Esophagus muscularis mucosa (tissue), 4 donors: ENCODE measurements at regions not wholly inside any gene's neighbourhood (a gene's known extent, or its start where the extent isn't known, plus 50 kb on each side); places are given as distances from the start of the nearest gene placed in this dataset.

Experiments used
- DNase-seq: peaks from one replicate; pipeline ENCODE4 v3.0.0-alpha.2; 2017; ENCODE audit errors: extremely low spot score
- H3K27ac ChIP-seq, 4 donors: fragments of 200-600 bp; sonication (generic); replicated peaks in 1 of 4; 1 replicate in 3 of 4; 2 replicates in 1 of 4; pipeline ENCODE4 v1.5.1; 2016 to 2019; ENCODE audit warnings: mild to moderate bottlenecking in 1 of 4
- H3K27me3 ChIP-seq, 4 donors: fragments of 200-600 bp; sonication (generic); one replicate each; pipeline versions ENCODE4 v1.5.1 to v1.6.0; 2016 to 2019
- H3K36me3 ChIP-seq, 4 donors: fragments of 200-600 bp; sonication (generic); one replicate each; pipeline ENCODE4 v1.5.1; 2016 to 2019
- H3K4me1 ChIP-seq, 4 donors: fragments of 200-600 bp; sonication (generic); one replicate each; pipeline ENCODE4 v1.5.1; 2016 to 2019
- H3K4me3 ChIP-seq, 4 donors: fragments of 200-600 bp; sonication (generic); 1 replicate in 2 of 4; 2 replicates in 2 of 4; pipeline ENCODE4 v1.5.1; 2016 to 2019; ENCODE audit warnings: mild to moderate bottlenecking in 4 of 4, moderate library complexity in 1 of 4
- H3K9me3 ChIP-seq, 4 donors: fragments of 200-600 bp; sonication (generic); 1 replicate in 3 of 4; 2 replicates in 1 of 4; pipeline ENCODE4 v1.5.1; 2016 to 2019
- CTCF ChIP-seq, 3 experiments: fragments of 200-600 bp in 2 of 3; fragments of 450-650 bp in 1 of 3; sonication (generic) in 2 of 3; IDR thresholded peaks; one replicate each; pipeline ENCODE4 v1.5.1; 2017 to 2019; ENCODE audit warnings: antibody characterized with exemption in 3 of 3, mild to moderate bottlenecking in 2 of 3, moderate library complexity in 1 of 3
- EP300 ChIP-seq: sonication (generic); formaldehyde crosslinking; IDR thresholded peaks from one replicate; pipeline ENCODE4 v1.6.1; 2017; ENCODE audit warnings: antibody characterized with exemption
- POLR2A ChIP-seq: fragments of 450-650 bp; IDR thresholded peaks from one replicate; pipeline ENCODE4 v1.6.1; 2017; ENCODE audit warnings: antibody characterized with exemption, moderate library complexity, mild to moderate bottlenecking, low read depth
- POLR2AphosphoS5 ChIP-seq, 2 donors: sonication (generic); formaldehyde crosslinking; IDR thresholded peaks; one replicate each; pipeline ENCODE4 v1.6.1; 2017; ENCODE audit warnings: antibody characterized with exemption in 2 of 2
- WGBS: methylation state at CpG from one replicate; pipeline ENCODE4 v1.1.5; 2018; 5-methylcytosine and 5-hydroxymethylcytosine counted together
- intact Hi-C: fragments of 100-400 bp; cut with DNase I; formaldehyde crosslinking; loops from one replicate; pipeline ENCODE4 v1.15.1; 2023

- intact Hi-C loops: no loop called here
- Histone ChIP-seq H3K4me3 (no peak overlapping the region), H3K27me3 (peaks cover 0 to 27% (median 4%) of the 10 kb centered on the region in 4 donors), H3K9me3 (no peaks in the 10 kb centered on the region), H3K36me3 (no peaks in the 10 kb centered on the region), H3K4me1 (no peaks in the 10 kb centered on the region), H3K27ac (no peak overlapping the region)
- no peak for TF ChIP-seq POLR2AphosphoS5 (IDR thresholded peaks at IDR 0.05)
- TF ChIP-seq CTCF (IDR thresholded peaks at IDR 0.05): no peak
- no peak for TF ChIP-seq POLR2A
- TF ChIP-seq EP300: no peak
- no peak for DNase-seq
- 65% methylated on average over 3 of the region's 3 CpGs for WGBS
Measured at GRCh38 chr6:40285535-40285934, 301.6 kb downstream of the LRFN2 start.

GRCh38 chr6:40282986-40283385, 304.2 kb downstream of the LRFN2 start:
- Histone ChIP-seq H3K4me1 (no peaks in the 10 kb centered on the region), H3K27ac (no peak overlapping the region), H3K27me3 (peaks cover 0 to 24% (median 4%) of the 10 kb centered on the region in 4 donors), H3K36me3 (no peaks in the 10 kb centered on the region), H3K4me3 (no peak overlapping the region), H3K9me3 (no peaks in the 10 kb centered on the region)
- DNase-seq: no peak
- 87% methylated on average over 2 of the region's 2 CpGs for WGBS
- TF ChIP-seq POLR2A: no peak
- TF ChIP-seq CTCF (IDR thresholded peaks at IDR 0.05): no peak
- TF ChIP-seq POLR2AphosphoS5 (IDR thresholded peaks at IDR 0.05): no peak
- no peak for TF ChIP-seq EP300
- intact Hi-C loops: no loop called here

- no peaks in the 10 kb centered on the region for H3K4me1 ChIP-seq
- TF ChIP-seq POLR2A (no peak), CTCF (IDR thresholded peaks at IDR 0.05) (no peak), EP300 (no peak), POLR2AphosphoS5 (IDR thresholded peaks at IDR 0.05) (no peak)
- no peak for DNase-seq
Measured at GRCh38 chr6:40281402-40281801, 305.8 kb downstream of the LRFN2 start.

GRCh38 chr6:40280231-40280630, 306.9 kb downstream of the LRFN2 start:
- WGBS: 85% methylated on average over 3 of the region's 3 CpGs
- no peak overlapping the region for H3K27ac ChIP-seq
- intact Hi-C loops: no loop called here
- H3K4me3 ChIP-seq: no peak overlapping the region
- DNase-seq: no peak
- H3K9me3 ChIP-seq: no peaks in the 10 kb centered on the region
- no peaks in the 10 kb centered on the region for H3K4me1 ChIP-seq
- no peak for TF ChIP-seq POLR2AphosphoS5 (IDR thresholded peaks at IDR 0.05)
- no peak for TF ChIP-seq POLR2A
- TF ChIP-seq EP300: no peak
- no peak for TF ChIP-seq CTCF (IDR thresholded peaks at IDR 0.05)
- peaks cover 0 to 8% (median 0%) of the 10 kb centered on the region in 4 donors for H3K27me3 ChIP-seq
- H3K36me3 ChIP-seq: no peaks in the 10 kb centered on the region

More at GRCh38 chr6:40281402-40281801, 305.8 kb downstream of the LRFN2 start:
- Histone ChIP-seq H3K27me3 (peaks cover 0 to 20% (median 2%) of the 10 kb centered on the region in 4 donors), H3K27ac (no peak overlapping the region), H3K36me3 (no peaks in the 10 kb centered on the region), H3K4me3 (no peak overlapping the region), H3K9me3 (no peaks in the 10 kb centered on the region)
- intact Hi-C loops: no loop called here
- WGBS: 84% methylated on average over 5 of the region's 5 CpGs

- Histone ChIP-seq H3K36me3 (no peaks in the 10 kb centered on the region), H3K9me3 (peaks cover 0 to 6% (median 0%) of the 10 kb centered on the region in 4 donors), H3K27ac (no peak overlapping the region), H3K4me1 (no peaks in the 10 kb centered on the region), H3K27me3 (no peaks in the 10 kb centered on the region), H3K4me3 (no peak overlapping the region)
- WGBS: 82% methylated on average over 15 of the region's 15 CpGs
- intact Hi-C loops: no loop called here
- DNase-seq: no peak
- TF ChIP-seq POLR2A: no peak
- TF ChIP-seq POLR2AphosphoS5 (IDR thresholded peaks at IDR 0.05): no peak
- no peak for TF ChIP-seq EP300
- TF ChIP-seq CTCF (IDR thresholded peaks at IDR 0.05): no peak
Measured at GRCh38 chr6:40276141-40276540, 311.0 kb downstream of the LRFN2 start.
